Neural progenitor cell (in vitro differentiated cells): ENCODE measurements at regions not wholly inside any gene's neighbourhood (a gene's known extent, or its start where the extent isn't known, plus 50 kb on each side); places are given as distances from the start of the nearest gene placed in this dataset.

Experiments
- DNase-seq: peaks from one replicate; pipeline ENCODE4 v3.0.0-alpha.2; 2016; ENCODE audit warnings: low spot score
- H2AFZ ChIP-seq: fragments of 200-600 bp; sonication (generic); replicated peaks from 2 replicates; pipeline ENCODE4 v1.6.1; 2016; ENCODE audit warnings: antibody characterized with exemption
- H3F3A ChIP-seq: fragments of 200-600 bp; sonication (generic); 2 replicates; pipeline ENCODE4 v1.6.1; 2016; ENCODE audit warnings: antibody characterized with exemption, low read depth
- H3K27ac ChIP-seq: fragments of 200-600 bp; sonication (generic); 2 replicates; pipeline ENCODE4 v1.5.1; 2016; ENCODE audit warnings: mild to moderate bottlenecking
- H3K27me3 ChIP-seq: fragments of 200-600 bp; sonication (generic); 2 replicates; pipeline ENCODE4 v1.6.1; 2016; ENCODE audit warnings: mild to moderate bottlenecking, moderate library complexity
- H3K36me3 ChIP-seq: fragments of 200-600 bp; sonication (generic); 2 replicates; pipeline ENCODE4 v1.5.1; 2016
- H3K4me1 ChIP-seq: fragments of 200-600 bp; sonication (generic); 2 replicates; pipeline ENCODE4 v1.6.1; 2016; ENCODE audit warnings: mixed run types
- H3K4me2 ChIP-seq: fragments of 200-600 bp; sonication (generic); 2 replicates; pipeline ENCODE4 v1.6.1; 2016
- H3K4me3 ChIP-seq: fragments of 200-600 bp; sonication (generic); 2 replicates; pipeline ENCODE4 v1.5.1; 2016
- H3K79me2 ChIP-seq: fragments of 200-600 bp; sonication (generic); 2 replicates; pipeline ENCODE4 v1.6.1; 2016; ENCODE audit warnings: low read depth
- H3K9ac ChIP-seq: fragments of 200-600 bp; sonication (generic); 2 replicates; pipeline ENCODE4 v1.6.1; 2016
- H3K9me3 ChIP-seq: fragments of 200-600 bp; sonication (generic); 2 replicates; pipeline ENCODE4 v1.5.1; 2016; ENCODE audit warnings: low read depth
- H4K20me1 ChIP-seq: fragments of 200-600 bp; sonication (generic); 2 replicates; pipeline ENCODE4 v1.6.1; 2016; ENCODE audit warnings: low read depth
- H3K27ac Mint-ChIP-seq: 3 replicates; pipeline ENCODE4 v1.8.0; 2021; ENCODE audit warnings: mixed read lengths
- H3K27me3 Mint-ChIP-seq: 2 replicates; pipeline ENCODE4 v1.8.0; 2022; ENCODE audit warnings: low read depth, mild to moderate bottlenecking, inconsistent platforms, moderate library complexity, mixed read lengths; ENCODE audit not compliant: insufficient read depth
- H3K36me3 Mint-ChIP-seq: 3 replicates; pipeline ENCODE4 v1.8.0; 2021; ENCODE audit warnings: mixed read lengths
- H3K4me1 Mint-ChIP-seq: 3 replicates; pipeline ENCODE4 v1.8.0; 2021; ENCODE audit warnings: mixed read lengths
- H3K4me3 Mint-ChIP-seq: 3 replicates; pipeline ENCODE4 v1.8.0; 2021; ENCODE audit warnings: mild to moderate bottlenecking, moderate library complexity, mixed read lengths
- H3K9me3 Mint-ChIP-seq: 3 replicates; pipeline ENCODE4 v1.8.0; 2020; ENCODE audit warnings: mixed read lengths
- CTCF ChIP-seq: fragments of 200-600 bp; sonication (generic); IDR thresholded peaks from 2 replicates; pipeline ENCODE4 v1.5.1; 2017; ENCODE audit warnings: antibody characterized with exemption, mild to moderate bottlenecking
- EZH2 ChIP-seq: fragments of 200-600 bp; sonication (generic); IDR thresholded peaks from 2 replicates; pipeline ENCODE4 v1.6.1; 2017; ENCODE audit warnings: antibody characterized with exemption, mild to moderate bottlenecking, moderate library complexity
- EZH2phosphoT487 ChIP-seq: fragments of 200-600 bp; sonication (generic); IDR thresholded peaks from 2 replicates; pipeline ENCODE4 v1.6.1; 2017; ENCODE audit warnings: antibody characterized with exemption

GRCh38 chr20:41678799-41679198 is 60.6 kb upstream of the CHD6 start:
- H3K9me3 ChIP-seq: no peaks in the 10 kb centered on the region
- TF ChIP-seq EZH2phosphoT487: no peak
- no peak overlapping the region for H3K27ac ChIP-seq
- no peak overlapping the region for H3K9ac ChIP-seq
- H3K4me3 ChIP-seq: no peak overlapping the region
- no peaks in the 10 kb centered on the region for H3K36me3 ChIP-seq
- Mint-ChIP-seq H3K36me3 (no peaks in the 10 kb centered on the region), H3K27me3 (no peaks in the 10 kb centered on the region), H3K4me3 (no peak overlapping the region), H3K27ac (no peak overlapping the region), H3K9me3 (no peaks in the 10 kb centered on the region), H3K4me1 (no peaks in the 10 kb centered on the region)
- H3K27me3 ChIP-seq: no peaks in the 10 kb centered on the region
- no peak for DNase-seq
- H2AFZ ChIP-seq: no peak overlapping the region
- no peaks in the 10 kb centered on the region for H4K20me1 ChIP-seq
- no peaks in the 10 kb centered on the region for H3F3A ChIP-seq
- no peak overlapping the region for H3K4me2 ChIP-seq
- H3K79me2 ChIP-seq: no peaks in the 10 kb centered on the region
- no peaks in the 10 kb centered on the region for H3K4me1 ChIP-seq

GRCh38 chr20:41672282-41672681 is 54.1 kb upstream of the CHD6 start:
- H3K27ac ChIP-seq: no peak overlapping the region

GRCh38 chr20:41671143-41671542 is 53.0 kb upstream of the CHD6 start:
- Mint-ChIP-seq H3K4me1 (no peaks in the 10 kb centered on the region), H3K36me3 (no peaks in the 10 kb centered on the region), H3K4me3 (no peak overlapping the region), H3K27ac (no peak overlapping the region), H3K9me3 (no peaks in the 10 kb centered on the region), H3K27me3 (no peaks in the 10 kb centered on the region)
- no peak for DNase-seq
- TF ChIP-seq CTCF: no peak
- no peak for TF ChIP-seq EZH2
- no peak for TF ChIP-seq EZH2phosphoT487
- no peaks in the 10 kb centered on the region for H3K36me3 ChIP-seq
- no peaks in the 10 kb centered on the region for H3F3A ChIP-seq
- H3K79me2 ChIP-seq: no peaks in the 10 kb centered on the region
- H3K4me3 ChIP-seq: no peak overlapping the region
- H2AFZ ChIP-seq: no peak overlapping the region
- no peaks in the 10 kb centered on the region for H3K9me3 ChIP-seq
- no peak overlapping the region for H3K4me2 ChIP-seq
- H3K27me3 ChIP-seq: no peaks in the 10 kb centered on the region
- no peaks in the 10 kb centered on the region for H3K4me1 ChIP-seq
- H4K20me1 ChIP-seq: no peaks in the 10 kb centered on the region
- no peak overlapping the region for H3K9ac ChIP-seq
- H3K27ac ChIP-seq: no peak overlapping the region

More at GRCh38 chr20:41672282-41672681, 54.1 kb upstream of the CHD6 start:
- Histone ChIP-seq H3K4me1 (no peaks in the 10 kb centered on the region), H2AFZ (no peak overlapping the region), H3K9me3 (no peaks in the 10 kb centered on the region), H3K79me2 (no peaks in the 10 kb centered on the region), H3K4me2 (no peak overlapping the region), H3F3A (no peaks in the 10 kb centered on the region), H4K20me1 (no peaks in the 10 kb centered on the region), H3K36me3 (no peaks in the 10 kb centered on the region), H3K27me3 (no peaks in the 10 kb centered on the region), H3K9ac (no peak overlapping the region), H3K4me3 (no peak overlapping the region)
- H3K4me1 Mint-ChIP-seq: no peaks in the 10 kb centered on the region
- no peaks in the 10 kb centered on the region for H3K9me3 Mint-ChIP-seq
- no peak overlapping the region for H3K27ac Mint-ChIP-seq
- H3K27me3 Mint-ChIP-seq: no peaks in the 10 kb centered on the region
- no peak overlapping the region for H3K4me3 Mint-ChIP-seq
- DNase-seq: no peak
- H3K36me3 Mint-ChIP-seq: no peaks in the 10 kb centered on the region
- TF ChIP-seq EZH2: no peak
- no peak for TF ChIP-seq EZH2phosphoT487
- no peak for TF ChIP-seq CTCF

- no peak overlapping the region for H2AFZ ChIP-seq
Observed at GRCh38 chr20:41670631-41671030, 52.5 kb upstream of the CHD6 start.

More at GRCh38 chr20:41670631-41671030, 52.5 kb upstream of the CHD6 start:
- Mint-ChIP-seq H3K4me1 (no peaks in the 10 kb centered on the region), H3K27ac (peak overlapping the region; percentile 10), H3K9me3 (no peaks in the 10 kb centered on the region), H3K4me3 (no peak overlapping the region), H3K27me3 (no peaks in the 10 kb centered on the region), H3K36me3 (no peaks in the 10 kb centered on the region)
- H3K4me1 ChIP-seq: no peaks in the 10 kb centered on the region
- H3K4me3 ChIP-seq: no peak overlapping the region
- TF ChIP-seq CTCF (no peak), EZH2phosphoT487 (no peak), EZH2 (no peak)
- no peak for DNase-seq
- no peaks in the 10 kb centered on the region for H3K36me3 ChIP-seq
- no peaks in the 10 kb centered on the region for H3F3A ChIP-seq
- no peaks in the 10 kb centered on the region for H3K9me3 ChIP-seq
- no peaks in the 10 kb centered on the region for H3K27me3 ChIP-seq
- H3K27ac ChIP-seq: no peak overlapping the region
- H3K4me2 ChIP-seq: no peak overlapping the region
- H3K79me2 ChIP-seq: no peaks in the 10 kb centered on the region
- H3K9ac ChIP-seq: no peak overlapping the region
- no peaks in the 10 kb centered on the region for H4K20me1 ChIP-seq
